ENCODE measurements at regions not wholly inside any gene's neighbourhood (a gene's known extent, or its start where the extent isn't known, plus 50 kb on each side); places are given as distances from the start of the nearest gene placed in this dataset.
"Not testable (repeated sequence)": the region's sequence is repeated elsewhere in the genome, so short reads cannot be mapped to it uniquely, and the experiment has no call there.

DNA sequence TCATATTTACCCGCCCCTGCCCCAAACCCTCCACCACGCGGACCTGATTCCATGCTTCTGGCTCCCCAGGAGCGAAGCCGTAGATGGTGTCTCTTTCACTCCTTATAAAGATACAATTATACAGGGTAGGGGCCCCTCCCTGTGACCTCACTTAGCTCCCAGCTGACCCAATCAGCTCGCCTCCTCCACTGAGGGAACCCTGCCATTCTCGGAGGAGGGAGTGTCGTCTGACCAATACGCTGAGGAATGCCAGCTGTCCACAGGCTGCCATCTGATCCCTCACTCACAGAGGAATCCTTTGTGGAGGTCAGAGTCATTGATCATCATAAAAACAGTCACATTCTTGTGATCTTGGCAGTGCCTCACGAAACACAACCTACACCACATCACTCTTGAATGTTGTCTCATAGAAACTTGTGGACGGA, 67.5 kb upstream of the INSIG1 start:
- no peak for DNase-seq

DNA sequence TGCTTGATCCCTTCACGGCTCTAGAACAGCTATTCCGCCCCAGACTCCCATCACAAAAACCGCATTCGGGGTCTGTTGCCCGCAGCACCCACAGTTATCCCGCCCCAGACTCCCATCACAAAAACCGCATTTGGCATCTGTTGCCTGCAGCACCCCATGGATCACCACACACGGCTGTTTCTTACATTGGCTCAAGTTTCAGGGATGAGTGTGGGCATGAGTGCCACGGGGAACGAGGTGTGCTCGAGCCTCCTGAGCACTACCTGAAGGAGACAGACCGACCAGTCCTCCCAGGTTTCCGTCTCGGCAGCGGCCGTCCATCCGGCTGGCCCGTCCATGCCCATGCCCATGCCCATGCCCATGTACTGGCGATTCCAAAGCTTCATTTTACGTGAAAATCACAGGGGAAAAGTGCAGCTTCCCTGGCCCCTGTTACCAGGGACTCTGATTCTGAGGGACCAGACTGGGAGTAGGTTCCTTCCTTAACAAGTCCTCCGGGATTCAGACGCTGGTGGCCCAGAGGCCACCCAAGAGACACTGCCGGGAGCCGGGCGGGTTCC, 66.4 kb upstream of the INSIG1 start:
- DNase-seq = no peak

DNA sequence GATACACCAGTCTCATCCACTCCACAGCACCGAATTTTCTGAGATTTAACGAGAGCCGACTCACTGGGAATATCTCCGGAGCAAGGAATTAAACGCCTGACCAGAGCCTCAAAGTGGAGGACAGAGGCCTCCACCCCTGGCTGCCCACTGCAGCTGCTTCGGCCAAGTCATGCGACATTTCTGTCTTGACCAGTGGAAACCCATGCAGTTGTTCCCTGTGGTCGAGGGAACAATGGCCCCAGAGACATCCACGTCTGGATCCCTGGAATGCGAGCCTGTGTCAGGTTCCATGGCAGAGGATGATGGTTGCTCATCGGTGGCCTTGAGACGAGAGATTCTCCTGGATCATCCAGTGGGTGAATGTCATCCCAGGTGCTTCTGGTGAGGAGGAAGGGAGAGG, 65.7 kb upstream of the INSIG1 start:
- no peak for DNase-seq

DNA sequence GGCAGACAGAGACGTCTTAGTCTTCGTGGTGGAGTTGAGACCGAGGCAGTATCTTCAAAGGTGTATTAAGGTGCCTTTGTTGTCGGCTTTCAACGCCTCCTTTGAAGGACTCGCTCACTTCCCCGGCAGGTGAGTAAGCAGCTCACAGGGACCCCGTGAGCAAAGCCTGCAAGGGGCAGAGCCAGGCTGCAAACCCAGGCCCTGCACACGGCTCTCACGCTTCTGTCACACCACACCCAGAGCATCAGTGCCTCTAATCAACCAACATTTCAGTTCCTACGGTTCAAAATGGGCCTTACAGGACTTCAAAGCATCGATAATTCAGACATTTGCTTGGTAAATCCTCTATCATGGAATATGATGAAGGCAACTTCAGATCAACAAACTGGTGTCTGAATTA, 64.8 kb upstream of the INSIG1 start:
- DNase-seq = no peak

DNA sequence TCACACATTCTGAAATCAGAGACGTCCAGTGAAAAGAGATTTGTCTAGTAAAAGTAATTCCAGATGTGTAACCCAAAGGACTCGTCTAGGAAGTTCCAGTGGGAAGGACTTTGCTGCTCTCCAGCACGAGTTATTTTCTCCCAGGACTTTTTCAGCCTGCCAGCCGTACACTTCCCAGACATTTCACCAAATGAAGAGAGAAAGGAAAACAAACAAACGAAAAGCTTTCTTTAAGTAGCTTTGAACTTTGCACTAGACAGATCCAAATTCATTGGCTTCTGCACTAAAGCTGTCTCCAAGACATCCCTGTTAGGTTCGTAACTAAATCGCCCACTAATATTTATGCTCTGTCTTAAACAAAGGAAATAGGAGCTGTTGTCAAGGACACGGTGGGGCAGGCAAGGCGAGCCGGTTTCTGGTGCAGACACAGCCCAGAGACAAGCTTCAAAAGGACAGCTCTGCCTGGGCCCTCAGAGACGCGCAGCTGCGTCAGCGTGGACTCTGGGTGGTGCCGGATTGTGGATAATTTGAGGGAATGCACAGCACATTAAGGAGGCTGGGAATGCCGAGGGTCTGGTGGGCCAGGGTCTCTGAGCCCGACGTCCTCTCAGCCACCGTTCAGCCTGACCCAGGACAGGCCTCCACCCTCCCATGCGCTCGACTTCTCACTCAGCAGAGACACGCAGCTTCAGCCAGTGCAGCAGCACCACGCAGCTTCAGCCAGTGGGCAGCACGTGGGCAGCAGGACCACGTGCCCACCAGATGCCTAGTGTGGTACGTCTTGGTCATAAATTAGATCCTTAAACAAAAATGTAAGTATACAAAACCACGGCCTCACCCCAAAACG, 64.1 kb upstream of the INSIG1 start:
- DNase-seq = no peak

DNA sequence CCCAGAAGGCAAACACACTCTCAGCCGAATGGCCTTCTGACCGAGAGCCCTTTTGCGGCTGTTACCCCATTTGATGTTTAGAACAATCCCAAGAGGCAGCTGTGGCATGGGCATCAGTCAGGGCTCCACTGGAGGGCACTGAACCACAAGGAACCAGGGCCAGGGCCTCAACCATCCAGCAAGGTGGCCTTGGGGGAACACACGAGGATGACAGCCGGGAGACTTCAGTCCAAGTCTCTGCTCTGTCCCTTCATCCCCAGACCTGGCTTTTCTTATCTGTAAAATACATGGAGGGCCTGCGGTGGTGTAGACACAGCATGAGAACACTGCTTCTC, 63.6 kb upstream of the INSIG1 start:
- DNase-seq = no peak

DNA sequence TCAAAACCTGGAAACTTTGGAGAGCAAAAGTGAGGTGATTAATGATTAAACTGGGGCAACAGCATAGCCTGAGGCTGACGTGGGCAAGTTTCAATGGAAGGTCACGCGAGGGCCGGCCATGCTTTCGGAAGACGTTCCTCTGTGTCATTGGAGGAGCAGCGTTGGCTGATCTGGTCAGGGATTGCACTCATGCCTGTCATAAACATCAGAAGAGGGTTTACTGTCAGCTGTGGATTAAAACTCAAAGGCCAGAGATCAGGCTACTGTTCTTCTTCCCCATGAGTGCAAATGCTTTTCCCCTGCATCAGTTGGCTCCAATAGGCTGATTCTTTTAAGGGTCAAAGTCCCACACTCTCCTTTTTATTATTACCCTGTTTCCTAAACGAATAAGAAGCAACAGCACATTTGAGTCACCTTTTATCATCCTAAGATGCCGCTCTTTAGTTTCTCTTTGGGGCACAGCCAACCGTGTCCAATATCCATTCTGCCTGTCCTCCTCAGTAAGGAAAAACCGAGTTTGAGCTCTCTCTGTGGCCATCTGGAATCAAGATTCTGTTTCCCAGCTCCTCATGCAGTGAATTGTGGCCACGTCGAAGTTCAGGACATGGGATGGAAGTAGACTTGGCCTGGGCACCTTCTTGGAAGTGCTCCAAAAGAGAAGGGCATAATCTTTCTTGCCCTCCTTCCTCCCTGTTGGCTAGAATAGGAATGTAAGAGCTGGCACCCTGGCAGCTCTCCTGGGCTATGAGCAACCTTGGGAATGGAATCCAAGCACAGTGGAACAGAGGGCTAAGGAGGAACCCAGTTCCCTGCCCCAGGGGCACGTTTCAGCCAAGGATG, 62.5 kb upstream of the INSIG1 start:
- no peak for DNase-seq

DNA sequence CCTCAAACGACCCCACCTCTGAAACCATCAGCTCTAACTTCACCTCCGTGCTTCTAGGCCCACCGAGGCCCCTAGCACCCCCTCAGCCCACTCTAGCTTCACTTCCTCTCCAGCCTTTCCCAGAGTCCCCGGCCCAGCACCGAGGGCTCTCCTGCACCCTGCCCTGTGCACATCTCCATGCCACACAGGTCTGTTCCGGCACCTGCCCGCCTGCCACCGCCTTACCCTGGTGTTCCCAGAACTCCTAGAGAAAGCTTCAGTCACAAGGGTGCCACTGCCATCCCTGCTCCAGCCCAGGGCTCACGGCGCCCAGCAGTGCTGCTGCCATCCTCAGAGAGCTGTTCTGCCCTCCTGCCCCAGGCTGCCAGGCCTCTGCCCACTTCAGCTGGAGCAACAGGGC, 61.3 kb upstream of the INSIG1 start:
- DNase-seq = no peak

DNA sequence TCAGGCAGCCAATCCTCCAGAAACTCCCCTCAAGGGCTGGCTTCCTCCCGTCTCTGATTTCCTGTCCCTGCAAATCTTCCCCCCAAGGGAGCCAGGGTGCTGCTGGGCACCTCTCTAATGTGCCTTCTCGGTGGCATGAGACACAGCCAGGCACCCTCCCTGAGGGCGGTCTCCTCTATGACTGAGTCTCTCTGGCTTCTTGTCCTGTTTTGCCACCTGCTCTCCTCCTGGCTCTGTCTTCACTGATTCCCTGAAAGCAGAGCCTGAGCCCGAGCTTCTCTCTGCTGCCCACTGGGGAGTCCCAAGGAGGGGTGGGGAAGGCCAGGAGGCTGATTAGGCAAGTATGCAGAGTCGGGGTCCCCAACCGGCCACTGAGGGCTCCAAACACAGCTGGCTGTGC, 60.4 kb upstream of the INSIG1 start:
- no peak for DNase-seq

DNA sequence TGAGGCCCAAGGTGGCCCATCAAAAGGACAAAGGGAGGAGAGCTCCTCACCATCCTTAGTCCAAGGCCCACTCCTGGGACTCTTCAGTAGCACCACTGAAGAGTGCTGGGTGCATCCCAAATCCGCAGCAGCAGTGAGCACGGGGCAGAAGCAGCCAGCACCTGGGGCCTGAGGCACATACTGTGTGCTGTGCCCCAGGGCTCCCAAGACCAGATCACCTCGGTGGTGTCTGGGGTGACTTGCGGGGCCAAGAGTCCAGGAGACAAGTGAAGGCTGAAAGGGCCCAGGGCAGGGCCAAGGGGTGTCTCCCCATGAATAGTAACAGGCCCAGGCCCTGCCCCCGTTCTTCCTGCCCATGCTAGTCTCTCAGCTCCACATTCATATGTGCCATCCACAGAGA, 59.9 kb upstream of the INSIG1 start:
- no peak for DNase-seq

DNA sequence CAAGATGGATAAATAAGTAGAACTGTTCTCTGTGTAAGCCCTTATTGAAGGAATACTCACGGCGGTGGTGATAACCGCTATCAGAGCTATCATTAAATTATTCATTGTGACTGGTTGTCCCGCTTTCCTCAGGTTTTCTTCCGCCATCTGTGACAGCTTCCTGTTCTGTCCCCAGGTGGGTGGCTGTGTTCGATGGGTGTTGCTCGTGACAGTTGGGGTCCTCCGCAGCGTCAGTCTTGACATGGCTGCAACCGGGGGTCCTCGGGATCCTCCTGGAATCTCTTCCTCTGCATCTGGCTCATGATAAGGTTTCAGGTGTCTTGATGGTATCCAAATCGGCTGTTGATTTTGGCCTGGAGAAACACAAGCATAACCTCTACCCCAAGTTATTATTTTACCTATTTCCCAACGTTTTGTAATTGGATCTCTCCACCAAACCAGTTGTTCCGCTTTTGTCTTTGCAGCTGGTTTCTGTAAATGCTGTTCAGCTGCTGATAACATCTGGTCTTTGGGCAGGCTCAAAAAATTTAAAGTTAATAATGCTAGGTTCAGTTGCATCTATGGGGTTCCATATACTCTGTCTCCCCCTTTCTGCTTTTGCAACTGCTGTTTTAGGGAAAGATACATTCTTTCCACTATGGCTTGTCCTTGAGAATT, 58.1 kb upstream of the INSIG1 start:
- DNase-seq = not testable (repeated sequence)

DNA sequence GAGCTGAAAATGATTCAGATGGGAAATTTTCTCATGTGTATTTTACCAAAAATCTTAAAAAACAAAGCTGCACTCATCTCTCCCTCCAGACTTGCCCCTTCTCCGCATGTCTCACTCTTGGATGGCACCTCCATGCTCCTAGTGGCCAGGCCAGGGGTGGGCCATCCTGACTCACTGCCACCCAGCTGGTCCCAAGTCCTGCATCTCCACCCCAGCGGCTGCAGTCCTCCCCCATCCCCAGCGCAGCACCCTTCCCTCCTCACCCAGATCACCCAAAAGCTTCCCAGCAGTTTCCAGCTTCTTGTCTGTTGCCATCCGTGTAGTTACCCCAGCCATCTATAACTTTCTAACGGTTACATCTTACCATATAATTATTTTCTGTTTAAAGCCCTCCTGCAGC, 53.0 kb upstream of the INSIG1 start:
- no peak for DNase-seq

DNA sequence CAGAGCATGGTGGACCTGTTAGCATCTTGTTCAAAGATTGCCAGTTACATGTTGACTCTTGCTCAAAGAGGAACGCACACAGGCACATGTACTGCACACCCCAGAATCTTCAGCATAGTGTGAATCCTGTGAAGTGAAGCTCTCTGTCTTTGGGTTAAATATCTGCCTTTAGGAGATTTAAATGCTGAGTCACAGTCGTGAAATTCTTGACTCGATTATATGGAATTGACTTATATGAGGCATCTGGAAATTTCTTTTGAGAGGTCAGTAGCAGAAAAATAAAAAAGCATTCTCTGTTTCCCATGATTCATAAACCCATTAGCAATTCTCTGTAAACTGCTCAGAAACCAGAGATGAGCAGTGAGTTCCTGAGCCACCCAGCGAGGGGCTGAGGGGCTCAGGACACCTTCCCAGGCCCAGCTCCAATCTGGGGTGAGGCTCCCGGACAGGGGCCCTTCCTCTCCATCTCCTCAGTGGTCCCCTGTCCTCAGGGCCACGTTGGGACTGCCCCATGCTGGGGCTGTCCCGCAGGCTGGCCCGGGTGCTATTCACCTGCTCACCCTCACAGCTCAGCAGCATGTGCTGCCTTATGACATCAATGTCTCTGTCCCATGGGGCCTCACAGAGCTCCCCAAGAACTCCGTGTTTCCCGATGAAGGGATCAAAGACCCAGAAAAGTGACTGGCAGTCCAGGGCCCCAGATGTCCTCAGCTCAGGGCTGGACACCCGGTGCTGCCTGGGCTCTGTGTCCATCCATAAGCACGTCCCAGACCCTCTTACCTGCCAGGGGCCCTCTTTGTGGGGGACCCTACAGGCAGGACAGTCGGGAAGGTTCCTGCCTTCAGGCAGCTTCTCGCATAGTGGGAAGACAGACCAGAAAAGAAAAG, 50.0 kb upstream of the INSIG1 start:
- DNase-seq = no peak

Measured in activated T-cell treated with anti-CD3 and anti-CD28 coated beads, Interleukin-2, amount 50 U/mL, for 48 hours (primary cell).